ENCODE measurements at regions not wholly inside any gene's neighbourhood (a gene's known extent, or its start where the extent isn't known, plus 50 kb on each side); places are given as distances from the start of the nearest gene placed in this dataset.

DNA sequence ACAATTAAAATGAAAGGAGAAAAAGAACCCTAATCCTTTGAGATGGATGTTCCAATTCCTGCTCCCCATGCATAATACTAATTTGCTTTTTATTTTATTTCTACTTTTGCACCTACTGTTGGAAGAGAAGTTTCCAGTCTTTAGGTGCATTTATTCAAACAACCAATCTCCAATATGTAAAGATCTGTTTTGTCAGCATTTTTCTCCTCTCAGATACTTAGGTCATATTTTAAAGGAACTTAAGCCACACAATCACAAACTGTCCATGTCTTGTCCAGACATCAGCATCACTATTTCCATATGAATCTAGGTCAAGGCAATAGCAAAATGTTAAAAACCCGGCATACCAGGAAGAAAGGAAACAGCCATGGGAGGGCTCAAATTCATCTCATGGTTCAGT, 1023.2 kb downstream of the BCL11A start:
- DNase-seq: no peak

DNA sequence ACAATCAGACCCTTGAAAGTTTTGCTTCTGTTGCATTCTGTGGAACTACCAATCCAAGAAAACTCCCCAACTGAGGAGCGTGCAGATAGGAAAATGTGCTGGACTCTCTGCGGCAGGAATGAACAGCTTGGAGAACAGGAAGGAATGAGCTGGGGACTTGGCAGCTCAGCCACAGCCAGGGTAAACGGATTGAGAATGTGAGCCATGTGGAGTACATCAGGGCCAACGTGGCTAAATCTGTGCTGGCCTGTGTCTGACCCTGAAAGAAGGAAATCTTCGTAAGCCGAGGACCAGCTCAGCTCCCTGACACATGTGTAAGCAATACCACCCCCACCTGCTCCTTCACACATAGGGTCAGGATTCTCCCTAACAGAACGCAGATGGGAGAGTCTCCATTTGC, 1023.7 kb downstream of the BCL11A start:
- DNase-seq: no peak

DNA sequence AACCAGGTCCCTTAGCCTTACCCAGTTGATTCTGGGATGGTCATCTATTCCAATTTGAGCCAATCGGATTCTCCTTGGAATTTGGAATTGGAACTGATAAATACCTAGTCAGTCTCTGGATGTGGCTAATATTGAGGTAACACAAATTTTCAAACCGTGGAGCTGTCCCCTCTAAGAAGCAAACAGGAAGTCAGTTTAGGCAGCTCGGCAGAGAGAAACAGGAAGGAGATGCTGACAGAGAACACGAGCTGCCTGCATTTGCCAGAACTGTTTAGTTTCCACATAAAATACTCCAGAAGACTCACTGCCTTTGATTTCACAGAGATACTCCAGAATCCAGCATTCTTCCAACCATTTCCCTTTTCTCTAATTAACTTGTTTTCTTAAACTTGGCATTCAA, 1024.9 kb downstream of the BCL11A start:
- DNase-seq: no peak

DNA sequence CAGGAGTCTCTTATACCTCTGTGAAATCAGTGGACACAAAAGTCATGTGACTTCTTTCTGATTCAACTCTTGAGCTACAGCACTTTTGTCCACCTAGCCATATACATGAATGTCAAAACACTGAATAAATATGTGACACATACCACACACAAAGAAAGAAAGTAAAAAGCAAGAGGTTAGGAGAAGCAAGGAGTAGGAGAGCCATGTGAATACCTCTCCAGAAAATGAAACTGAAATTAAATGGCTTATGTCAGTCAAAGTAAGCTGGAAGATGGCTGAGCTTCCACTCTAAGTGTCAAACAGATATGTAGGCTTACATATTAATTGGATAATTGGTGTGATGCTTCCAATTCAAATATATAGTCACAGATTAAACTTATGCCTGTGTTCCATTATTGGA, 1050.5 kb downstream of the BCL11A start:
- DNase-seq: no peak

DNA sequence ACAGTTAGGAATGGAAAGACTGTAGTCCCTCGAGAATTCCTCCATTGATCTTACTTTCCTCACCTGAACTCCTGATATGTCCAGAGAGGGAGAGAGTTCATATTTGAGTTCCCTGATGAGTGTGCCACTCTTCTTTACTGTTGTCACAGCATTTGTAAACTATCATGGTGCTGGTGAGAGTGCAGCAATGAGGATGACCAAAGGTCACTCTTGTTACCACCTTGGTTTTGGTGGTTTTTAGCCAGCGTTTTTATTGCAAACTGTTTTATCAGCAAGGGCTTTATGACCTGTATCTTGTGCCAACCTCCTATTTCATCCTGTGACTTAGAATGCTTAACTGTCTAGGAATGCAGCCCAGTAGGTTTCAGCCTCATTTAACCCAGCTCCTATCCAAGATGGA, 1062.5 kb downstream of the BCL11A start:
- no peak for DNase-seq

DNA sequence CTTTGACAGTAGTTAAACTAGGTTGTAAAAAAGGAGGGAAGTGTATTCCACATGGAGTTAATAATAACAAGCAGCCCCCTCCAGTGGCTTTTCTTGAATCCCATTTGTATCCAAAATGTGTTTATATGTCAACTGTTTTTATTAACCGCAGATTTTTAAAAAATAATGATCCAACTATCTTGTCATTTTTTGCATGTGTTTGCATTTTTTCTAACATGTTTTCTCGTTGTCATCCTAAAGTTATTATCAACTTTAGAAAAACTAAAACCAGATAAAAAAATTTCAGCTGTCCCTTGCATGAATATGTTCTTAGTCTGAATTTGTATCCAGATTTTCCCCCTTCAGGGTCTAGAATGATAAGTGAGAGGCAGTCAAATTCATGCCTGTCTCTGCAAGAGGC, 1063.3 kb downstream of the BCL11A start:
- DNase-seq: no peak

DNA sequence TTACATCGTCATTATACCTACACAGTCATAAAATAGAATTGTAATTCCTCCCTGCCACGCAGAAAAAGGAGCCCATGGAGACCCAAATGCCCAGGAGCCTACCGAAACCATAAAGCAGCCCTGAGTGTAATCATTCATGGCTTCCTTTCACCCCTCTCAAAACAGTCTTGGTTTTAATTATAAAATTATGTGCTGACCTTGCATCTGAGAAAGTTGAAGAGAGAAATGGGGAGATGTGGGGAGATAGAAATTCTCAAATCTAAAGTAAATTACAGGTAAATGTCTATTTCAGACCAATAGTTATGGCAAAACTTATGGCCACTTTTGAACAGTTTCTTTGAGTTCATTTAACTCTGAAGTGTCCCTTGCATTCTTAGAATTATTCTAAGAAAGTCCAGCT, 1068.8 kb downstream of the BCL11A start:
- DNase-seq: no peak

DNA sequence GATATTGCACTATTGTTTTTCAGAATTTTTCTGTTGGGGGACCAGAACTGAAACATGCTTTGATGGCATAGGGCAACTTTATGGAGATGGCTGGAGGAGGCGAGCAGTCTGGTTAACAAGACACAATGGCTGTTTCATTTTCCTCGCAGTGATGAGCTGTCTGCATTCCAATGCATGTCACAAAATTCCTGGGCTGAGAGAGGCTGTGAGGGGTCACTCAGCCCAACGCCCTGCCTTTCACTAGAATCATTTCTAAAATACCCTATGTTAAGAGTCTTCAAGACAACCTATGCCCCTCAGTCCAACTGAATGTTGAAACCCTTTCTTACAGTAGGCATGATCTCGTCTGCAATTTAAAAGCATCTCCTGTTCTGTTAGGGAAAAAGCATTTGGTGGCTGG, 1090.0 kb downstream of the BCL11A start:
- DNase-seq: no peak

DNA sequence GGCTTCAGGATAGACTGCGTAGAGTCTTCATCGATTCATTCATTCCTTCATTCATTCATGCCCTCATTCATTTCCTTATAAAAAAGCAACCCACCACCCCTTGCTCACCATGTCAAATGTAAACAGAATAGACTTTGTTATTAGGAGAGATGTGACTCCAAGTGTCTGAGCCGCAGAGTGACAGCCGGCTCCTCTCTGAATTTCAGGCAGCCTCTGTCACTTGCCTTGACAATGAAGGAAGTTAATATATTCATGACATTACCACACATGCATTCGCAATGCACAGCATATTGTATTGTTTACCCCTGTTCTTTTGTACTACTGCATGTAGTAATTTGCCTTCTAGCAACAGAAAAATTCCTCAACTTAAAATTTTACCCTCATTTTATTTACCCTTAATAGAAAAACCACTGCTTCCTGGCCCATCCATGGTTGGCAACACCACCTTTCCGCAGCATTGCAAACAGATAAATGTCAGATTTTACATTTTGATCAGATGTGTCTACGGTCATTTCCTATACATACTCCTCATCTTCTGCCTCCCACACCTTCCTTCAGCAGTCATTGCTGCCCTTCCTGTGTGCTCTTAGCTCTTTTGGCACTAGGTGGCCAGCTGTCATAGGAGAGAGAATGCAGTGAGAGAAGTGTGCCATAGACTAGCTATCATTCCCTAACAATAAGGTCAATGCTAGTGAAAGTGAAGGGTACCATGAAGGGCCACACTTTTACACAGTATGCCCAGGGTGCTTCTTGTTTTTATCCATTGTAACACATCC, 1090.8 kb downstream of the BCL11A start:
- no peak for DNase-seq

DNA sequence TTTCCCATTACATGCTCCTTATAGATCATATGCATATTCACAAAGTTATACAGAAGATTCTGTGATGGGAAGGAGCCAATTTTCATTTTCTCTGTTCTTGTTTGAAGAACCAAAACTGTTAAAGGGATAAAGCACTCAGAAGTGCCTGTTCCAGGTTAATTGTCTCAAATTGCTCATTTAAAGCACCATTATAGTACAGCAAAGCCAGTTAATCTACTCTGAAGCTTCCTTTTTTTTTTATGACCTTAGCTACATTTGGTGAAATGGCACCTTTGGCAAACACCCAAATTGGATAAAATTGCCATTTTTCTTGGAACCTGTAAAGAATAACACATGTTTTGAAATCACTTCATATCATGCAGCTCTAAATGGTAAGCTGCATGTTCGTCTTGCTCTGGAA, 1092.3 kb downstream of the BCL11A start:
- no peak for DNase-seq

DNA sequence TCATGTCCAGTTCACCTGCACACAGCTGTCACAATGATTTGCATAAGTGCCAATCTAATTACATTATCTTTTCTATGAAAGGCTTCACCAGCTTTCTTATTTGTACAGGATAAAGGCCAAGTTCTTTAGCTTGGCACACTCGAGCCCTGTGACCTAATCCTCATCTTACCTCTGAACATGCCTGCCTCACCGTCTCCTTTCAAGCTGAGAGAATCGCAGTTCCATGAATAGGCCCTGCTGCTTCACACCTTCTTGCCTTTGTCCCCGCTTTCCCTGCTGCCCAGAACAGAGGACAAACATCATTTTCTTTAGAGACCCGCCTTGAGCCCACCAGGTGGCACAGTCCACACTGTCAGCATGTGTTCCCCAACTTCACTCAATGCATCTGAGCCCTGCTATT, 1094.7 kb downstream of the BCL11A start:
- no peak for DNase-seq

DNA sequence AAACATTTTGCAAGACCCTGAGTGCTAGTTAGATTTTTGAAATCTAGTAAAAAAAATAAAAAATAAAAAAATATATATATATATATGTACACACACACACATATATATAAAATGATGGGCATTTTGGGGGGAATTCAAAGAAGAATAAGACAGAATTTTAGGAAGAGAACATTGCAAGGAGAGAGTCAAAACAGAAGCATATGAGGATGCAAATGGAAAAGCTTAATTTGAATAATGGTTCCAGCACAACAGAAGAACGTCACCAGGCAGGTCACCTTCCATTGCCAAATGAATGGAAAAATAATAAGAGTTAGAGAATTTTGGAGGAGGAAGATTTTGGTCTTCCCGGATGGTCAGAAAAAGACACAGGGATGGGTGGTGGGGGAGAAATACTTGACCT, 1097.2 kb downstream of the BCL11A start:
- no peak for DNase-seq

DNA sequence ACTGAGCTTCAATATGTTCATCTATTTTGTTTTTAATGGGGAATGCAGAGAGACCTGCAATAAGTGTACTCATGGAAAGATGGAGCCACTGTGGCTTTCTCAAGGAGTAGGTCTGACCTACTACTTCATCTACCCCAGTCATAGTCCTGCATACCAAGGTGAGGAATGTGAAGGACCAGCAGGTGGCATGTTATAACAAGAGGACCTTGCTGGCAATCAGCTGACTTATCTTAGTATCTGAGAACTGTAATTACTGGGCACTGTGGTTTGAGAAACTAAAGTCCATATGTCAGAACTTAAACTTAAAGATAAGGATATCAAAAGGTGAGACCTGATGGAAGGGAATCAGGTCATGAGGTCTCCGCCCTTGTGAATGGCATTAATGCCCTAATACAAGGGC, 1104.2 kb downstream of the BCL11A start:
- DNase-seq: no peak

DNA sequence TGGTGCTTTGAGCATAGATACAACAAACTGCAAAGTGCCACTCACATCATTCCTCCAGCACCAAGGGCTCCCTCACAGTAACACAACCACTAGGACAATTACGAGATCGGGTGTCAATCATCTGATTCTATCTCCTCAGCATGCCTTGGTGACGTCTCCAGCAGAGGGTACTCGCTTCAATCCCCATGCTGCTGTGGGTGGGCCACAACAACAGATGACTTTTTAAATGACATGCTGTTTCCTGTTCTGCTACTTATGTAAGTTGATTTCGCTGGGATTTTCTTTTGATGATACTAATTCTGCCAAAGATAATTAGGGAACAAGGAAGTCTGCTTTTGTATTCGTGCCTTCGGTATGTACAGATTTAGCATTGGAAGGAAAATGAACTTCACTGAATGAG, 1113.0 kb downstream of the BCL11A start:
- DNase-seq: no peak

DNA sequence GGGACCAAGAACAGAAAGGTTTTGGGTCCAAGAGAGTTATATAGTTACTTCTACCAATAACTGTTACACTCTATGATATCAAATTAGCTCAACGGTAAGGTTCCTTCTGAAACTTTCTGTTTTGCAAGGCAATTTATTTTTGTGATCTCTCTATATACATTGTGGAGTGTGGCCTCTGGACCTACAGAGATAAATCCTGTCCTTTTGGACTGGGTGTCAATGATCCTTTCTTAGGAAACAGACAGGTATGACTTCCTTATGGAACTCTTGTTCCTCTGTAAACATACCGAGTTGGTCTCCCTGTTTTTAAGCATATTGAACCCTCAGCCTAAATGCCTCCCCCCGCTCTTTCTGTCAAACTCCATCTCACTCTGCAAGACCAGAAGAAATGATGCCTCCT, 1117.8 kb downstream of the BCL11A start:
- DNase-seq: no peak

DNA sequence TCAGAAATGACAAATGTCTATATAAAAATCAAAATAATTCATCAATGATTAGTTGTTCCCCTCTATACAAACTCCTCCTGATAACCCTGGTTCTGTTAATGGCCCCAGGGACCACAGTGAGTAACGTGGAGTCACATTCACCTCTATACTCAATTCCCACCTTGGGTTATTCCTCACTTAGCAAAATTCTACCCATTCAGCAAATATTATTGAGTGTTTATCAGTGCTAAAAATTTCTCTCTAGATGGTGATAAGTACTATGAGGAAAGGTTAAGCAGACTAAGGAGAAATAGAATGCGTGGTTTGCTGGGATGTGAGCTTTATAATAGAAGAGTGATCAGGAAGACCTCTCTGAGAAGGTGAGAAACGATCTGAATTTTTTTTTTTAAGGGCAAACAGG, 1124.5 kb downstream of the BCL11A start:
- DNase-seq: no peak

DNA sequence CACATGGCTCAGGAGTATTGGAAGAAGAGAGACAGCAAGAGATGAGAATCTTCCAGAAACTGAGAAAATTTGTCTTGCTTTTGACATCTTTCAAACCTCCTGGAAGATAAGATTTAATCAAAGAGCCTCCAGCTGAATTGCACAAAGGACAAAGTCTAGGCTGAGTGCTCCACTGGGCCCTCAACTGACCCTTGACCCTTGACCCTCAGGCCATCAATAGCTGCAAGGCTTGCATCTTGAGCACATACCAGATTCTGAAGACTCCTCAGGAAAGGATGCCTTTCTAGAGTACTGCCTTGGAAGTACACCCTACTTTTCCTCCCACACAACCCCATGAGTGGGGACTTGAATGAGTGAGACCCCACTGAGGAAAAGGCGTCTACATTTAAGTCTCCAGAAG, 1125.5 kb downstream of the BCL11A start:
- no peak for DNase-seq

DNA sequence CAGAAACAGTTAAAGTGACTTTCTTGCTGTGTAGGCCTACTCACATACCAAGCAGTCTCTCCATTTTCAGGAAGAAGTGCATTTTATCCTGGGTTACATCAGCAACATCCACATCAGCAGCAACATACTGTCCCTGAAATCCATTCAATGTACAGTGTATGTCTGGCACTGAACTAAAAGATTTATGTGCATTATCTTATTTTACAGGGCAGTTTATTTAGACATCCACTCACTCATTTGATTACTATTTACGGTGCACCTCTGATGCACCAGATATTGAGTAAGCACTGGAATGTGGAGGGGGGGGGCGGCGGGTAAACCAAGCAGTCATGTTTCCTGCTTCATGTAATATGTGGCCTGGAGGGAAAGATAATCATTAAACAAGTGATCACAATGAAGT, 1128.2 kb downstream of the BCL11A start:
- DNase-seq: no peak

DNA sequence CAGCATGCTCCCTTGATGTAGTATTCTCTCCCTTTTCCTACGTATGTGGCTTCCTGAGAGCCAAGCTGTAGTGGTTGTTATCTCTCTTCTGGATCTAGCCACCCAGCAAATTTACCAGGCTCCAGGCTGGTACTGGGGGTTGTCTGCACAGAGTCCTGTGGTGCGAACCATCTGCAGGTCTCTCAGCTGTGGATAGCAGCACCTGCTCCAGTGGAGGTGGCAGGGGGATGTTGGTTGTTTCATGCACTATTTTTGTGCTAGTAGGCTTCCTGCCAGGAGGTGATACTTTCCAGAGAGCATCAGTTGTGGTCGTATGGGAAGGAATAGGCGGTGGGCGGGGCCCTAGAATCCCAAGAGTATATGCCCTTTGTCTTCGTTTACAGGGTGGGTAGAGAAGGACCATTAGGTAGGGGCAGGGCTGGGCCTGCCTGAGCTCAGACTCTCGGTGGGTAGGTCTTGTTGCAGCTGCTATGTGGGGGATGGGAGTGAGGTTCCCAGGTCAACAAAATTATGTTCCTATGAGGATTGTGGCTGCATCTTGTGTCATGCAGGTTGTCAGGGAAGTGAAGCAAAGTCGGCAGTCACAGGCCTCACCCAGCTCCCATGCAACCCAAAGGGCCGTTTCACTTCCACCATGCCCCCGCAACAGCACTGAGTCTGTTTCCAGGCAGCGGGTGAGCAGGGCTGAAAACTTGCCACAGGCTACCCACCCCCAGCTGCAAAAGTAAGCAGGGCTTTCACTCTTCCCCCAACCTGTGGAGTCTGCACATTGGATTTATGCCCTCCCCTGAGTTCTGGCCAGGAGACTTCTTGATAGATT, 1139.5 kb downstream of the BCL11A start:
- DNase-seq: no peak

DNA sequence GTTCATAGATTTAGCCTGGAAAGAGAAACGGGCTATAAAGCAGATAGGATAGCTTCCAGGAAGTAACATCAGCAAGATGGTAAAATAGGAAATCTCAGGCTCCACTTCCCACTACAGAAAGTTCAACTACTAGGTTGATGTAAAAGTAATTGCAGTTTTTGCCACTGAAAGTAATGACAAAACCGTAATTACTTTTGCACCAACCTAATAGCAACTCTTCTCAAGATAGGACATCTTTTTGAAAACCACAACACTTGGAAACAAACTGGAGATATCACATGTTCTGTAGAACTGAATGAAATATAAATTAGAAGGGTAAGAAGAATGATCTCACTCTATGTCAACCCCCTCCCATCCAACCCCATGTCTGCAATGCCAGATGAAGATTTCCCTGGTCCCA, 1154.3 kb downstream of the BCL11A start:
- no peak for DNase-seq

DNA sequence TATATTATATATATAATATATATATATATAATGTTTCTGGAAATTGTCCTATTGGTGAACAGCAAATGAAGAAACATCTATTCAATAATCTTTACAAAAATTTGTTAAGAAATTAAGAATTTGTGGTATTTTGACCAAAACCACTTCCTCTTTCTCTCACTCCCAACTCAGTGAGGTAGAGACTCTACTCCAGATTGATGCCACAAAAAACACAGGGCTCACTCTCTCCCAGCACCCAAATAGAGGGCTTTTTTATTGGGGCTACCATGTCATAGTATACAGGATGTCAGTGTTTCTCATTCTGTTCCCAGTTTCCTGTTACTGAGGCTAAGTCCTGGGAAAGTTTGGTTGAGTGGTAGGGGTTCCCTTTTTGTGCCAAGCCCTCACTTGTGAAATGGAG, 1155.4 kb downstream of the BCL11A start:
- DNase-seq: no peak

DNA sequence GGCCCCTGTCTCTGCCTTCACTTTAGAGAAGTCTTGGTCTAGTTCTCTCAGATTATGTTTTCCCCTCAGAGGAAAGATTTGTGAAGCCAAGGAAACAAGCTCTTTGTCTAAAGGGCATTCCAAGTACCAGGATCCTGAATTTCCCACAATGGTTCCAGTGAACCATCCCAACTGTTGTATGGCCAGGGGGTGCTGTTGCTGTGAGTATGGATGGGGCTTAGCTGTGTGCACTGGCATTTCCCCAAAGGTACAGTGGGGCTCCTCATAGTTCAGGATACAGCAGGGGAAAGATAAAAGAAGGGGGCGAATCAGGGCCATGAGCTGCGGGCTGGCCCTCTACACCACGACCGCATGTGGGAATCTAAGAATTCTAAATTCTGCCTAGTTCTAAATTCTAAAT, 1154.0 kb upstream of the FANCL start:
- DNase-seq: no peak

DNA sequence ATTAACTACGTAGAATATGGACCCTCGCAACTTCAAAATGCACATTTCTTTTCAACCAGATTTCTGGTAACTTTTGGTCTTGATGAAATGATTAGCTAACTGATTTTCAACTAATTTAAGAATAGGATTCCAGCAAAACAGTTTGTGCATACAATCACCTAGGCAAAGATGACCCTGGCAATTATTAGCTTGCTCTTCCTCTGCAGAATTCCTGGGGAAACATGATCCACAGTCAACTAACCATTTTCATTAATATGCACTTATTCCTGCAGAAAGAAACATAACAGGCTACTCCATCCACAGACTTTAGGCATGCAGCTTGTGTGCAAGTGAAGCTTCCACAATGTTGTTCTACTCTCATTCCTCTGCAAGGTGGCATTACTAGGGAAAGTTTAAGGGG, 1150.8 kb upstream of the FANCL start:
- no peak for DNase-seq

DNA sequence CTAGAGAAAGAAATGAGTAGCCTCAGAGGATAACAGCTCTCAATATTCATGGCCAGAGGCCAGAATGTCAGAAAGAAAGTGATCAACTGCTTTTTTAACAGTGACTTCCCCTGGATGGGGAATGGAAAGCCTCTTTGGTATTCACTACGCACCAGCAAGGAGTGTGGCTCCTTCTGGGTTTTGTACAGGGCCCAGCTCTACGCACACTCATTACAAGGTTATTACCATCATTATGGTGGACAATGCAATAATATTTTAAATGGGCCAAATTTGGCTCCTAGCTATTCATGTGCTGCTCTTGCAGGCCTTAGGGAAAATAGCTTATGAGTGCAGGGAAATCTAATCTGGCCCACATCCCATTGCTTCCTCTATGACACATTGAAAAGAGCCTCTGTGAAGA, 1149.5 kb upstream of the FANCL start:
- no peak for DNase-seq

DNA sequence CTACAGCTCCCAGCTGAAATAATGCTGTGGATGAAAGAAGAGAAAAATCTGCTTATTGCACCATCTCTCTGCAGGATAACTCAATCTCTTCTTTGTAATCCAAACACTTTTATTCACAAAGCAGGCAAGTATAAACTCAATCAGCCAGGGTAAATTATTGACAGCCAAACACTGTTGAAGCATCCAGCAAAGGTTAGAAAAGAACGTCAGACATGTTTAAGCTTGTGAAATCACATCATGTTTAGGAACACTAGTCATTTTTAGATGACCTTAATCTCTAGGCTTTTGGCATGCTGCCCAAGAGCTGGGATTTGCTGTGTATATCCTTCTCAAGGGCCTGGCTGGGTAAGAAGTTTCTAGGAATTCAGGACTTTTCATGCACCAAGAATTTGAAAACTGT, 1148.1 kb upstream of the FANCL start:
- no peak for DNase-seq

All from activated T-cell treated with anti-CD3 and anti-CD28 coated beads for 4 hours (primary cell).